ENCODE measurements at regions not wholly inside any gene's neighbourhood (a gene's known extent, or its start where the extent isn't known, plus 50 kb on each side); places are given as distances from the start of the nearest gene placed in this dataset.
A peak's percentile ranks its signal among the peaks of the same experiment; 100 is the strongest.

- no peak overlapping the region for H3K4me3 ChIP-seq (ENCODE audit: low read depth, low read length)
- no peak for TF ChIP-seq CTCF (IDR thresholded peaks at IDR 0.05; ENCODE audit: insufficient read depth, low read length)
- DNase-seq (ENCODE audit: low read depth) = no peak
Observed at GRCh38 chrX:16039834-16040233, 83.5 kb upstream of the GRPR start.

GRCh38 chrX:16039363-16039762 is 84.0 kb upstream of the GRPR start:
- H3K4me3 ChIP-seq (ENCODE audit: low read depth, low read length) = no peak overlapping the region
- TF ChIP-seq CTCF (IDR thresholded peaks at IDR 0.05; ENCODE audit: insufficient read depth, low read length) = no peak
- no peak for DNase-seq (ENCODE audit: low read depth)

- no peak for TF ChIP-seq CTCF (IDR thresholded peaks at IDR 0.05; ENCODE audit: insufficient read depth, low read length)
Observed at GRCh38 chrX:16033331-16033730, 90.0 kb upstream of the GRPR start.

GRCh38 chrX:16028576-16028975 is 94.8 kb upstream of the GRPR start:
- DNase-seq (ENCODE audit: low read depth) = no peak
- no peak overlapping the region for H3K4me3 ChIP-seq (ENCODE audit: low read depth, low read length)
- no peak for TF ChIP-seq CTCF (IDR thresholded peaks at IDR 0.05; ENCODE audit: insufficient read depth, low read length)

More at GRCh38 chrX:16033331-16033730, 90.0 kb upstream of the GRPR start:
- H3K4me3 ChIP-seq (ENCODE audit: low read depth, low read length) = no peak overlapping the region
- DNase-seq (ENCODE audit: low read depth) = peak; percentile 33

- no peak for TF ChIP-seq CTCF (IDR thresholded peaks at IDR 0.05; ENCODE audit: insufficient read depth, low read length)
- peak; percentile 5 for DNase-seq (ENCODE audit: low read depth)
- H3K4me3 ChIP-seq (ENCODE audit: low read depth, low read length) = no peak overlapping the region
Observed at GRCh38 chrX:16023790-16024734, 99.3 kb upstream of the GRPR start.

- TF ChIP-seq CTCF (IDR thresholded peaks at IDR 0.05; ENCODE audit: insufficient read depth, low read length) = no peak
- no peak overlapping the region for H3K4me3 ChIP-seq (ENCODE audit: low read depth, low read length)
- DNase-seq (ENCODE audit: low read depth) = peak; percentile 66
Observed at GRCh38 chrX:16022580-16023200, 100.7 kb upstream of the GRPR start.

All from fibroblast of the aortic adventitia (primary cell).